ENCODE measurements at regions not wholly inside any gene's neighbourhood (a gene's known extent, or its start where the extent isn't known, plus 50 kb on each side); places are given as distances from the start of the nearest gene placed in this dataset.

- TF ChIP-seq STAT6 (CRISPR knock-in tag; IDR thresholded peaks at IDR 0.05; ENCODE audit: borderline replicate concordance) (no peak), SRSF1 (optimal IDR thresholded peaks at IDR 0.05; ENCODE audit: low read depth, low read length) (no peak), MIER3 (CRISPR knock-in tag; IDR thresholded peaks at IDR 0.05; ENCODE audit: borderline replicate concordance) (no peak), ZFP36L2 (CRISPR knock-in tag; IDR thresholded peaks at IDR 0.05) (no peak), ZFP37 (CRISPR knock-in tag; IDR thresholded peaks at IDR 0.05; ENCODE audit: borderline replicate concordance) (no peak), ZNF235 (CRISPR knock-in tag; IDR thresholded peaks at IDR 0.05; ENCODE audit: borderline replicate concordance) (no peak), CHCHD3 (CRISPR knock-in tag; IDR thresholded peaks at IDR 0.05) (no peak), STAG1 (CRISPR knock-in tag; IDR thresholded peaks at IDR 0.05) (no peak), ZNF761 (CRISPR knock-in tag; conservative IDR thresholded peaks at IDR 0.05) (no peak), ZNF234 (CRISPR knock-in tag; conservative IDR thresholded peaks at IDR 0.05) (no peak), ZNF609 (CRISPR knock-in tag; IDR thresholded peaks at IDR 0.05; ENCODE audit: borderline replicate concordance) (no peak)
Observed at GRCh38 chr2:195560209-195560895, 96.7 kb upstream of the SLC39A10 start (continued).
